ENCODE measurements at regions not wholly inside any gene's neighbourhood (a gene's known extent, or its start where the extent isn't known, plus 50 kb on each side); places are given as distances from the start of the nearest gene placed in this dataset.
"Not testable (repeated sequence)": the region's sequence is repeated elsewhere in the genome, so short reads cannot be mapped to it uniquely, and the experiment has no call there.

- FAIRE-seq = no peak
- DNase-seq (ENCODE audit: insufficient read length, low spot score) = no peak
Observed at GRCh38 chr19:28703400-28703956, 509.5 kb downstream of the UQCRFS1 start.

- DNase-seq (ENCODE audit: insufficient read length, low spot score) (no peak), FAIRE-seq (no peak)
Observed at GRCh38 chr19:28701491-28701890, 511.5 kb downstream of the UQCRFS1 start.

- no peak for DNase-seq (ENCODE audit: insufficient read length, low spot score)
- FAIRE-seq = no peak
Observed at GRCh38 chr19:28700176-28700575, 512.8 kb downstream of the UQCRFS1 start.

GRCh38 chr19:28697308-28697707, 515.6 kb downstream of the UQCRFS1 start:
- no peak for DNase-seq (ENCODE audit: insufficient read length, low spot score)
- no peak for FAIRE-seq

GRCh38 chr19:28694812-28695211, 518.1 kb downstream of the UQCRFS1 start:
- no peak for DNase-seq (ENCODE audit: insufficient read length, low spot score)
- no peak for FAIRE-seq

- no peak for FAIRE-seq
- DNase-seq (ENCODE audit: insufficient read length, low spot score) = no peak
Observed at GRCh38 chr19:28691683-28692082, 521.3 kb downstream of the UQCRFS1 start.

GRCh38 chr19:28689464-28689863, 523.5 kb downstream of the UQCRFS1 start:
- not testable (repeated sequence) for FAIRE-seq; DNase-seq (ENCODE audit: insufficient read length, low spot score)

- FAIRE-seq (no peak), DNase-seq (ENCODE audit: insufficient read length, low spot score) (no peak)
Observed at GRCh38 chr19:28687296-28687695, 525.7 kb downstream of the UQCRFS1 start.

- DNase-seq (ENCODE audit: insufficient read length, low spot score) = no peak
- FAIRE-seq = no peak
Observed at GRCh38 chr19:28686756-28687155, 526.2 kb downstream of the UQCRFS1 start.

- DNase-seq (ENCODE audit: insufficient read length, low spot score) = no peak
- no peak for FAIRE-seq
Observed at GRCh38 chr19:28685802-28686201, 527.1 kb downstream of the UQCRFS1 start.

GRCh38 chr19:28685077-28685476, 527.9 kb downstream of the UQCRFS1 start:
- not testable (repeated sequence) for DNase-seq (ENCODE audit: insufficient read length, low spot score); FAIRE-seq

GRCh38 chr19:28680111-28680510, 532.8 kb downstream of the UQCRFS1 start:
- DNase-seq (ENCODE audit: insufficient read length, low spot score) (no peak), FAIRE-seq (no peak)

GRCh38 chr19:28670836-28671235, 542.1 kb downstream of the UQCRFS1 start:
- DNase-seq (ENCODE audit: insufficient read length, low spot score) (no peak), FAIRE-seq (no peak)

- DNase-seq (ENCODE audit: insufficient read length, low spot score) (no peak), FAIRE-seq (no peak)
Observed at GRCh38 chr19:28669804-28670203, 543.1 kb downstream of the UQCRFS1 start.

- FAIRE-seq = no peak
Observed at GRCh38 chr19:28667348-28667977, 545.5 kb downstream of the UQCRFS1 start.

GRCh38 chr19:28665748-28666147, 547.2 kb downstream of the UQCRFS1 start:
- FAIRE-seq = no peak
- DNase-seq (ENCODE audit: insufficient read length, low spot score) = no peak

More at GRCh38 chr19:28667348-28667977, 545.5 kb downstream of the UQCRFS1 start:
- DNase-seq (ENCODE audit: insufficient read length, low spot score) = no peak

- DNase-seq (ENCODE audit: insufficient read length, low spot score) (no peak), FAIRE-seq (no peak)
Observed at GRCh38 chr19:28656644-28657043, 556.3 kb downstream of the UQCRFS1 start.

- FAIRE-seq = no peak
- no peak for DNase-seq (ENCODE audit: insufficient read length, low spot score)
Observed at GRCh38 chr19:28655054-28655453, 557.9 kb downstream of the UQCRFS1 start.

- FAIRE-seq (no peak), DNase-seq (ENCODE audit: insufficient read length, low spot score) (no peak)
Observed at GRCh38 chr19:28652765-28653164, 560.2 kb downstream of the UQCRFS1 start.

GRCh38 chr19:28646629-28647028, 566.3 kb downstream of the UQCRFS1 start:
- FAIRE-seq = no peak
- DNase-seq (ENCODE audit: insufficient read length, low spot score) = no peak

GRCh38 chr19:28644169-28644775, 568.7 kb downstream of the UQCRFS1 start:
- FAIRE-seq (no peak), DNase-seq (ENCODE audit: insufficient read length, low spot score) (no peak)

All from HTR-8/SVneo (cell line).